ENCODE measurements at regions not wholly inside any gene's neighbourhood (a gene's known extent, or its start where the extent isn't known, plus 50 kb on each side); places are given as distances from the start of the nearest gene placed in this dataset.

DNA sequence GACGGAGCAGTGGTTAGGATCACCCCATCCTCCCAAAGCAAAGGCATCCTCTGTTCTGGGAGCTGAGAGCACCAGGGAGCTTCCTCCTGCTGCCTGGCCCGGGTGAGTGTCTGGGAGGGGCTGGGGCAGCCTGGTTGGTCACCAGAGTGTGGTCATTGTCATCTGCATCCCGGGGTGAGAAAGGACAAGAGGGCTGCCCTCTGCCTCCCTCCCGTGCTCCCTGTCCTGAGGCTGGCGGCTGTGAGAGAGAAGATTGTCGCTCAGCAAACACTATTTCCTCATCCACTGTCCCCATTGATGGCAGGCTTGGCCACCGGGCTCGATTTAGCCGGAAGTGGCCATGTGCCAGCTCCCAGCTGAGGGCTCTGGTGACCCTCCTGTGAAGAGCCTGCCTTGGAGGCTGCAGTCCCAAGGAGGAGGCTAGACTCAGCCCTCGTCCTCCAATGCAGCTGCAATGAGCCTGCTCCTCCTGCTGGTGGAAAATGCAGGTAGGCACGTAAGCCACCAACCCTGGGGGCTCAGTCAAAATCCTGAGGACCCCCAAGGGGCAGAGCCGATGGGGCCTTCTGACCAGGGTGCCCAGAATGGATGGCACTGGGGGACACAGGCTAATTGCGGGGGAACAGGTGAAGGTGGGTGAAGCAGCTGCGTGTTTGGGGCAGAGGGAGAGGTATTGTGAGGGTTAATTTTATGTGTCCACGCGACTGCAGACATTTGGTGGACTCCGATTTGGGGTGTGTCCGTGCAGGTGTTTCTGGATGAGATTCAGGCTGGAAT is 155.7 kb downstream of the KIF26A start:
- TF ChIP-seq ZNF404 (tag by site-specific recombination; IDR thresholded peaks at IDR 0.05), result no peak
- no peak for TF ChIP-seq ZNF214 (tag by site-specific recombination; IDR thresholded peaks at IDR 0.05; ENCODE audit: borderline replicate concordance)
- TF ChIP-seq ZNF138 (tag by site-specific recombination; IDR thresholded peaks at IDR 0.05; ENCODE audit: borderline replicate concordance), result no peak
- TF ChIP-seq ZNF488 (tag by site-specific recombination; IDR thresholded peaks at IDR 0.05), result no peak
- peak; percentile 10; the same call in 1 of the 2 replicates for TF ChIP-seq GLIS1 (tag by site-specific recombination; IDR thresholded peaks at IDR 0.05)
- 0 out of 2 replicates have a peak, but pooled peaks have one; percentile 26 for TF ChIP-seq ZIC2 (tag by site-specific recombination; IDR thresholded peaks at IDR 0.05)
- TF ChIP-seq ZNF561 (tag by site-specific recombination; IDR thresholded peaks at IDR 0.05; ENCODE audit: borderline replicate concordance), result no peak
- no peak for TF ChIP-seq ZNF140 (tag by site-specific recombination; IDR thresholded peaks at IDR 0.05)
- TF ChIP-seq GLIS2 (tag by site-specific recombination; IDR thresholded peaks at IDR 0.05), result peak; percentile 29
- TF ChIP-seq ZXDB (tag by site-specific recombination; IDR thresholded peaks at IDR 0.05), result no peak
- no peak for TF ChIP-seq ZNF692 (tag by site-specific recombination; IDR thresholded peaks at IDR 0.05)
- TF ChIP-seq KLF16 (tag by site-specific recombination; IDR thresholded peaks at IDR 0.05), result no peak
- no peak for TF ChIP-seq MEIS1 (CRISPR knock-in tag; IDR thresholded peaks at IDR 0.05; ENCODE audit: borderline replicate concordance)
- Histone ChIP-seq H3K4me3 (ENCODE audit: low read depth, low read length) (no peak overlapping the region), H3K27ac (ENCODE audit: extremely low read depth, low read depth, low read length) (no peak overlapping the region), H3K4me1 (ENCODE audit: control insufficient read depth, insufficient read depth, low read length) (no peaks in the 10 kb centered on the region), H3K36me3 (ENCODE audit: control insufficient read depth in 2 of 2, insufficient read depth in 1 of 2, low read length in 2 of 2) (no peaks in the 10 kb centered on the region), H3K9me3 (ENCODE audit: control insufficient read depth, insufficient read depth, low read depth, low read length) (no peaks in the 10 kb centered on the region)
- CTCF ChIA-PET, result no interaction called here
- POLR2A ChIA-PET, result no interaction called here

GRCh38 chr14:104294628-104294982 is 156.2 kb downstream of the KIF26A start:
- Histone ChIP-seq H3K4me1 (ENCODE audit: control insufficient read depth, insufficient read depth, low read length) (no peaks in the 10 kb centered on the region), H3K4me3 (ENCODE audit: low read depth, low read length) (no peak overlapping the region), H3K9me3 (ENCODE audit: control insufficient read depth, insufficient read depth, low read depth, low read length) (no peaks in the 10 kb centered on the region), H3K36me3 (ENCODE audit: control insufficient read depth in 2 of 2, insufficient read depth in 1 of 2, low read length in 2 of 2) (no peaks in the 10 kb centered on the region), H3K27ac (ENCODE audit: extremely low read depth, low read depth, low read length) (no peak overlapping the region)
- POLR2A ChIA-PET, result no interaction called here
- TF ChIP-seq SCRT1 (tag by site-specific recombination; IDR thresholded peaks at IDR 0.05; ENCODE audit: borderline replicate concordance) (0 out of 2 replicates have a peak, but pooled peaks have one; percentile 13), ZNF548 (tag by site-specific recombination; IDR thresholded peaks at IDR 0.05) (peak; percentile 51; the same call in 1 of the 2 replicates), SP2 (tag by site-specific recombination; IDR thresholded peaks at IDR 0.05) (0 out of 2 replicates have a peak, but pooled peaks have one; percentile 21), ZNF423 (tag by site-specific recombination; IDR thresholded peaks at IDR 0.05) (no peak), ZNF10 (tag by site-specific recombination; IDR thresholded peaks at IDR 0.05) (peak; percentile 100), ZBTB17 (tag by site-specific recombination; IDR thresholded peaks at IDR 0.05) (peak; percentile 35; the same call in 1 of the 2 replicates), ZNF211 (tag by site-specific recombination; IDR thresholded peaks at IDR 0.05; ENCODE audit: low read depth) (no peak), GLIS1 (tag by site-specific recombination; IDR thresholded peaks at IDR 0.05) (peak; percentile 78), SCRT2 (tag by site-specific recombination; IDR thresholded peaks at IDR 0.05) (peak; percentile 85), BCL6B (tag by site-specific recombination; IDR thresholded peaks at IDR 0.05) (no peak), SP7 (tag by site-specific recombination; IDR thresholded peaks at IDR 0.05) (0 out of 2 replicates have a peak, but pooled peaks have one; percentile 11)
- CTCF ChIA-PET, result interaction anchor here (0.8 kb wide), 1 partner anchor 230 kb away, joined by 4 read pairs; no protein-coding TSS in a partner anchor

Measured in HEK293 (cell line).